HCT116 (cell line): ENCODE measurements at regions not wholly inside any gene's neighbourhood (a gene's known extent, or its start where the extent isn't known, plus 50 kb on each side); places are given as distances from the start of the nearest gene placed in this dataset.

ENCODE experiments used
- ATAC-seq: fragments of 200-7000 bp; cut with Tn5 transposase; 2 replicates; pipeline ENCODE4 v1.9.1; 2020; ENCODE audit warnings: mild to moderate bottlenecking, moderate library complexity
- BruUV-seq: library from RNA; stranded (reverse); fragments of 400-500 nt; replicated peaks from 2 replicates; lab custom pipeline; 2021; lab: Mats Ljungman, UMichigan
- CTCF ChIA-PET: fragments of 300-600 bp; sonication (Branson Sonifier 250); formaldehyde crosslinking; loops from one replicate; lab custom pipeline; 2021; ENCODE audit warnings: antibody characterized with exemption; lab: Charles Lee
- POLR2A ChIA-PET: fragments of 300-600, 350-600 bp; sonication (Branson Sonifier 250); formaldehyde crosslinking; loops from one replicate; lab custom pipeline; 2021; ENCODE audit warnings: antibody characterized with exemption; lab: Charles Lee
- RAD21 ChIA-PET, 2 experiments: fragments of 300-600 bp; sonication (Branson Sonifier 250); formaldehyde crosslinking; loops; one replicate each; lab custom pipeline; 2023; ENCODE audit warnings: low total read pairs in 2 of 2; ENCODE audit not compliant: uncharacterized antibody in 2 of 2, unreplicated experiment in 2 of 2, low non-redundant PET in 1 of 2; lab: Charles Lee
- DNase-seq: peaks from one replicate; pipeline ENCODE4 v3.0.0-alpha.2; 2010; ENCODE audit warnings: low read depth, low spot score
- H2AFZ ChIP-seq: fragments of 200-600 bp; shearing (Covaris generic), sonication (generic); 2 replicates; pipeline ENCODE4 v1.6.1; 2017; ENCODE audit warnings: low read depth, mixed run types, mixed read lengths, antibody characterized with exemption, low read length; ENCODE audit not compliant: poor library complexity, severe bottlenecking
- H3K27ac ChIP-seq: 2 replicates; pipeline ENCODE4 v1.5.1; 2012; ENCODE audit warnings: low read depth, low read length
- H3K27me3 ChIP-seq: fragments of 200-600 bp; sonication (generic); 2 replicates; pipeline ENCODE4 v1.6.1; 2016; ENCODE audit warnings: mixed run types, low read length, mixed read lengths; ENCODE audit not compliant: insufficient read depth
- H3K36me3 ChIP-seq, 2 experiments: fragments of 200-500 bp in 1 of 2; fragments of 200-600 bp in 1 of 2; sonication (Bioruptor generic) in 1 of 2; sonication (generic) in 1 of 2; 2 replicates each; pipeline versions ENCODE4 v1.5.1 to v1.6.1; 2014 to 2016; ENCODE audit warnings: low read length in 2 of 2, inconsistent platforms in 1 of 2, mixed read lengths in 1 of 2, mixed run types in 1 of 2; ENCODE audit not compliant: insufficient read depth in 2 of 2, control insufficient read depth in 1 of 2
- H3K4me1 ChIP-seq, 2 experiments: fragments of 200-600 bp in 1 of 2; sonication (generic) in 1 of 2; 2 replicates each; pipeline versions ENCODE4 v1.5.1 to v1.6.1; 2012 to 2017; ENCODE audit warnings: low read length in 2 of 2, inconsistent platforms in 1 of 2, mild to moderate bottlenecking in 1 of 2, mixed read lengths in 1 of 2, mixed run types in 1 of 2, moderate library complexity in 1 of 2; ENCODE audit not compliant: insufficient read depth in 2 of 2, control insufficient read depth in 1 of 2
- H3K4me2 ChIP-seq: fragments of 200-600 bp; sonication (generic); 2 replicates; pipeline ENCODE4 v1.6.1; 2017; ENCODE audit warnings: mixed run types, low read length, mixed read lengths
- H3K4me3 ChIP-seq, 2 experiments: fragments of 200-600 bp in 1 of 2; sonication (generic) in 1 of 2; replicated peaks in 1 of 2; 2 replicates each; pipeline ENCODE4 v1.5.1; 2011 to 2016; ENCODE audit warnings: low read length in 2 of 2, control low read depth in 1 of 2, low read depth in 1 of 2, mild to moderate bottlenecking in 1 of 2, mixed read lengths in 1 of 2, mixed run types in 1 of 2
- H3K79me2 ChIP-seq: fragments of 200-600 bp; sonication (generic); 2 replicates; pipeline ENCODE4 v1.6.1; 2017; ENCODE audit warnings: mild to moderate bottlenecking, mixed run types, low read length, moderate library complexity, mixed read lengths; ENCODE audit not compliant: insufficient read depth
- H3K9ac ChIP-seq: fragments of 200-600 bp; sonication (generic); 2 replicates; pipeline ENCODE4 v1.6.1; 2016; ENCODE audit warnings: low read length, mixed read lengths
- H3K9me2 ChIP-seq: fragments of 200-600 bp; sonication (generic), shearing (Covaris generic); 2 replicates; pipeline ENCODE4 v1.6.1; 2017; ENCODE audit warnings: mixed run types, mild to moderate bottlenecking, moderate library complexity; ENCODE audit not compliant: insufficient read depth
- H3K9me3 ChIP-seq, 2 experiments: fragments of 200-500 bp in 1 of 2; fragments of 200-600 bp in 1 of 2; sonication (Bioruptor generic) in 1 of 2; sonication (generic) in 1 of 2; 2 replicates each; pipeline ENCODE4 v1.6.1; 2014 to 2017; ENCODE audit warnings: low read length in 2 of 2, mixed read lengths in 2 of 2, inconsistent platforms in 1 of 2, low read depth in 1 of 2, mild to moderate bottlenecking in 1 of 2, mixed run types in 1 of 2, moderate library complexity in 1 of 2; ENCODE audit not compliant: control insufficient read depth in 1 of 2, insufficient read depth in 1 of 2
- H4K20me1 ChIP-seq: fragments of 200-600 bp; sonication (generic), shearing (Covaris generic); 2 replicates; pipeline ENCODE4 v1.6.1; 2017; ENCODE audit warnings: mixed run types, mild to moderate bottlenecking, moderate library complexity; ENCODE audit not compliant: insufficient read depth
- CEBPB ChIP-seq: IDR thresholded peaks from 2 replicates; pipeline ENCODE4 v1.6.1; 2012; ENCODE audit warnings: low read depth
- ELF1 ChIP-seq: IDR thresholded peaks from 2 replicates; pipeline ENCODE4 v1.6.1; 2012; ENCODE audit warnings: low read depth, borderline replicate concordance
- POLR2A ChIP-seq: IDR thresholded peaks from 2 replicates; pipeline ENCODE4 v1.7.0; 2011; ENCODE audit warnings: borderline replicate concordance; ENCODE audit not compliant: insufficient read depth, insufficient read length; ENCODE audit errors: extremely low read depth
- POLR2AphosphoS5 ChIP-seq: IDR thresholded peaks from 2 replicates; pipeline ENCODE4 v1.6.1; 2011; ENCODE audit warnings: mild to moderate bottlenecking, low read depth, low read length, moderate library complexity
- RAD21 ChIP-seq: IDR thresholded peaks from 2 replicates; pipeline ENCODE4 v1.6.1; 2012; ENCODE audit warnings: low read depth, mild to moderate bottlenecking
- SIN3A ChIP-seq: IDR thresholded peaks from 2 replicates; pipeline ENCODE4 v1.6.1; 2012; ENCODE audit warnings: low read depth
- SP1 ChIP-seq: IDR thresholded peaks from 2 replicates; pipeline ENCODE4 v1.6.1; 2012; ENCODE audit warnings: low read depth
- ZBTB33 ChIP-seq: IDR thresholded peaks from 2 replicates; pipeline ENCODE4 v1.6.1; 2011; ENCODE audit warnings: mild to moderate bottlenecking, low read length, moderate library complexity; ENCODE audit not compliant: insufficient replicate concordance; ENCODE audit errors: extremely low read depth
- ZFX ChIP-seq: fragments of 450-650 bp; IDR thresholded peaks from 2 replicates; pipeline ENCODE4 v1.6.1; 2017
- intact Hi-C: fragments of 100-400 bp; cut with micrococcal nuclease; formaldehyde crosslinking; loops from 2 replicates; pipeline ENCODE4 v1.10.0; 2022
- TF ChIP-seq, protein P1 (sequence below), 3 experiments: fragments of 200-600 bp in 1 of 3; sonication (generic) in 1 of 3; IDR thresholded peaks in 2 of 3; conservative IDR thresholded peaks in 1 of 3; 2 replicates each; pipeline ENCODE4 v1.5.1; 2012 to 2017; ENCODE audit warnings: low read depth in 2 of 3, low read length in 2 of 3, antibody characterized with exemption in 1 of 3, borderline replicate concordance in 1 of 3, control low read depth in 1 of 3, mild to moderate bottlenecking in 1 of 3, mixed read lengths in 1 of 3, mixed run types in 1 of 3, moderate library complexity in 1 of 3; ENCODE audit not compliant: insufficient read depth in 1 of 3
- TF ChIP-seq, protein P2 (sequence below): IDR thresholded peaks from 2 replicates; pipeline ENCODE4 v1.6.1; 2012; ENCODE audit warnings: low read depth

GRCh38 chr14:101620031-101620788 is 58.9 kb downstream of the DIO3 start:
- no peak overlapping the region for H3K9ac ChIP-seq
- RAD21 ChIA-PET, result no interaction called here
- no peak overlapping the region for H3K27ac ChIP-seq

GRCh38 chr14:101620821-101621785 is 59.8 kb downstream of the DIO3 start:
- Histone ChIP-seq H3K27ac (no peak overlapping the region), H3K4me2 (no peak overlapping the region), H3K27me3 (no peaks in the 10 kb centered on the region), H3K9me2 (no peaks in the 10 kb centered on the region), H3K4me1 (no peaks in the 10 kb centered on the region), H3K9ac (no peak overlapping the region), H3K36me3 (no peaks in the 10 kb centered on the region), H4K20me1 (no peaks in the 10 kb centered on the region), H2AFZ (no peak overlapping the region), H3K79me2 (no peaks in the 10 kb centered on the region), H3K4me3 (no peak overlapping the region), H3K9me3 (no peaks in the 10 kb centered on the region)
- DNase-seq (no peak), ATAC-seq (no peak)
- CTCF ChIA-PET, result no interaction called here
- POLR2A ChIA-PET, result no interaction called here
- RAD21 ChIA-PET, result no interaction called here
- intact Hi-C loops, result no loop called here
- no TSS peak for BruUV-seq
- no peak for TF ChIP-seq CEBPB
- TF ChIP-seq, protein P1, sequence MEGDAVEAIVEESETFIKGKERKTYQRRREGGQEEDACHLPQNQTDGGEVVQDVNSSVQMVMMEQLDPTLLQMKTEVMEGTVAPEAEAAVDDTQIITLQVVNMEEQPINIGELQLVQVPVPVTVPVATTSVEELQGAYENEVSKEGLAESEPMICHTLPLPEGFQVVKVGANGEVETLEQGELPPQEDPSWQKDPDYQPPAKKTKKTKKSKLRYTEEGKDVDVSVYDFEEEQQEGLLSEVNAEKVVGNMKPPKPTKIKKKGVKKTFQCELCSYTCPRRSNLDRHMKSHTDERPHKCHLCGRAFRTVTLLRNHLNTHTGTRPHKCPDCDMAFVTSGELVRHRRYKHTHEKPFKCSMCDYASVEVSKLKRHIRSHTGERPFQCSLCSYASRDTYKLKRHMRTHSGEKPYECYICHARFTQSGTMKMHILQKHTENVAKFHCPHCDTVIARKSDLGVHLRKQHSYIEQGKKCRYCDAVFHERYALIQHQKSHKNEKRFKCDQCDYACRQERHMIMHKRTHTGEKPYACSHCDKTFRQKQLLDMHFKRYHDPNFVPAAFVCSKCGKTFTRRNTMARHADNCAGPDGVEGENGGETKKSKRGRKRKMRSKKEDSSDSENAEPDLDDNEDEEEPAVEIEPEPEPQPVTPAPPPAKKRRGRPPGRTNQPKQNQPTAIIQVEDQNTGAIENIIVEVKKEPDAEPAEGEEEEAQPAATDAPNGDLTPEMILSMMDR (IDR thresholded peaks at IDR 0.05 in 2 of 3, conservative IDR thresholded peaks at IDR 0.05 in 1 of 3; ENCODE audit: borderline replicate concordance in 1 of 3, insufficient read depth in 1 of 3, low read depth in 2 of 3, low read length in 2 of 3), result no peak
- TF ChIP-seq SIN3A, result no peak
- TF ChIP-seq RAD21, result no peak
- TF ChIP-seq POLR2A, result no peak
- TF ChIP-seq, protein P2, sequence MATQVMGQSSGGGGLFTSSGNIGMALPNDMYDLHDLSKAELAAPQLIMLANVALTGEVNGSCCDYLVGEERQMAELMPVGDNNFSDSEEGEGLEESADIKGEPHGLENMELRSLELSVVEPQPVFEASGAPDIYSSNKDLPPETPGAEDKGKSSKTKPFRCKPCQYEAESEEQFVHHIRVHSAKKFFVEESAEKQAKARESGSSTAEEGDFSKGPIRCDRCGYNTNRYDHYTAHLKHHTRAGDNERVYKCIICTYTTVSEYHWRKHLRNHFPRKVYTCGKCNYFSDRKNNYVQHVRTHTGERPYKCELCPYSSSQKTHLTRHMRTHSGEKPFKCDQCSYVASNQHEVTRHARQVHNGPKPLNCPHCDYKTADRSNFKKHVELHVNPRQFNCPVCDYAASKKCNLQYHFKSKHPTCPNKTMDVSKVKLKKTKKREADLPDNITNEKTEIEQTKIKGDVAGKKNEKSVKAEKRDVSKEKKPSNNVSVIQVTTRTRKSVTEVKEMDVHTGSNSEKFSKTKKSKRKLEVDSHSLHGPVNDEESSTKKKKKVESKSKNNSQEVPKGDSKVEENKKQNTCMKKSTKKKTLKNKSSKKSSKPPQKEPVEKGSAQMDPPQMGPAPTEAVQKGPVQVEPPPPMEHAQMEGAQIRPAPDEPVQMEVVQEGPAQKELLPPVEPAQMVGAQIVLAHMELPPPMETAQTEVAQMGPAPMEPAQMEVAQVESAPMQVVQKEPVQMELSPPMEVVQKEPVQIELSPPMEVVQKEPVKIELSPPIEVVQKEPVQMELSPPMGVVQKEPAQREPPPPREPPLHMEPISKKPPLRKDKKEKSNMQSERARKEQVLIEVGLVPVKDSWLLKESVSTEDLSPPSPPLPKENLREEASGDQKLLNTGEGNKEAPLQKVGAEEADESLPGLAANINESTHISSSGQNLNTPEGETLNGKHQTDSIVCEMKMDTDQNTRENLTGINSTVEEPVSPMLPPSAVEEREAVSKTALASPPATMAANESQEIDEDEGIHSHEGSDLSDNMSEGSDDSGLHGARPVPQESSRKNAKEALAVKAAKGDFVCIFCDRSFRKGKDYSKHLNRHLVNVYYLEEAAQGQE, result no peak
- TF ChIP-seq ZBTB33, result no peak

More at GRCh38 chr14:101620031-101620788, 58.9 kb downstream of the DIO3 start:
- CTCF ChIA-PET, result no interaction called here
- Histone ChIP-seq H3K27me3 (peaks cover 5% of the 10 kb centered on the region; the same call in 1 of the 2 replicates), H3K4me3 (no peak overlapping the region), H3K9me3 (no peaks in the 10 kb centered on the region), H2AFZ (no peak overlapping the region), H3K4me2 (no peak overlapping the region), H3K4me1 (no peaks in the 10 kb centered on the region), H3K9me2 (no peaks in the 10 kb centered on the region), H3K36me3 (no peaks in the 10 kb centered on the region), H4K20me1 (no peaks in the 10 kb centered on the region), H3K79me2 (no peaks in the 10 kb centered on the region)
- intact Hi-C loops, result no loop called here
- DNase-seq (no peak), ATAC-seq (no peak)
- POLR2A ChIA-PET, result no interaction called here
- TF ChIP-seq ZFX (no peak), SP1 (no peak), POLR2AphosphoS5 (no peak), ELF1 (no peak)
- no TSS peak for BruUV-seq
